Endodermal cell (in vitro differentiated cells): ENCODE measurements at regions not wholly inside any gene's neighbourhood (a gene's known extent, or its start where the extent isn't known, plus 50 kb on each side); places are given as distances from the start of the nearest gene placed in this dataset.

ENCODE experiments used
- DNase-seq: peaks from one replicate; pipeline ENCODE4 v3.0.0-alpha.2; 2017
- H3K27ac ChIP-seq: 2 replicates; pipeline ENCODE4 v1.5.1; 2013; ENCODE audit warnings: mild to moderate bottlenecking, low read depth, low read length, moderate library complexity
- H3K27me3 ChIP-seq: 2 replicates; pipeline ENCODE4 v1.6.1; 2013; ENCODE audit warnings: mild to moderate bottlenecking, low read length, moderate library complexity; ENCODE audit not compliant: insufficient read depth, control insufficient read depth, poor library complexity, severe bottlenecking
- H3K36me3 ChIP-seq: 2 replicates; pipeline ENCODE4 v1.7.0; 2013; ENCODE audit warnings: mild to moderate bottlenecking, low read length, moderate library complexity; ENCODE audit not compliant: control insufficient read depth, insufficient read depth
- H3K4me1 ChIP-seq: one replicate; pipeline ENCODE4 v1.7.0; 2013; ENCODE audit warnings: low read length; ENCODE audit not compliant: control insufficient read depth, insufficient read depth
- H3K4me3 ChIP-seq: 2 replicates; pipeline ENCODE4 v1.5.1; 2013; ENCODE audit warnings: mild to moderate bottlenecking, low read length, moderate library complexity
- H3K9ac ChIP-seq: 2 replicates; pipeline ENCODE4 v1.6.1; 2013; ENCODE audit warnings: mild to moderate bottlenecking, low read length, moderate library complexity; ENCODE audit not compliant: poor library complexity, severe bottlenecking; ENCODE audit errors: extremely low read depth
- H3K9me3 ChIP-seq: 2 replicates; pipeline ENCODE4 v1.6.1; 2013; ENCODE audit warnings: mild to moderate bottlenecking, low read length, moderate library complexity; ENCODE audit not compliant: control insufficient read depth
- H3K27ac Mint-ChIP-seq: 2 replicates; pipeline ENCODE4 v1.8.0; 2020; ENCODE audit warnings: mixed read lengths
- H3K27me3 Mint-ChIP-seq: 2 replicates; pipeline ENCODE4 v1.8.0; 2021; ENCODE audit warnings: mild to moderate bottlenecking, mixed read lengths; ENCODE audit not compliant: insufficient read depth
- H3K36me3 Mint-ChIP-seq: 2 replicates; pipeline ENCODE4 v1.8.0; 2020; ENCODE audit warnings: low read depth, mixed read lengths
- H3K4me1 Mint-ChIP-seq: 2 replicates; pipeline ENCODE4 v1.8.0; 2020; ENCODE audit warnings: mixed read lengths
- H3K4me3 Mint-ChIP-seq: 2 replicates; pipeline ENCODE4 v1.8.0; 2020; ENCODE audit warnings: mild to moderate bottlenecking, moderate library complexity, mixed read lengths
- H3K9me3 Mint-ChIP-seq: 2 replicates; pipeline ENCODE4 v1.8.0; 2020; ENCODE audit warnings: mild to moderate bottlenecking, mixed read lengths
- CTCF ChIP-seq: fragments of 200-600 bp; sonication (generic); conservative IDR thresholded peaks from 2 replicates; pipeline ENCODE4 v1.5.0; 2021; ENCODE audit warnings: antibody characterized with exemption, mild to moderate bottlenecking
- WGBS, 2 experiments: methylation state at CpG; one replicate each; pipeline versions ENCODE4 v1.1.5 to v1.1.7; 2013; ENCODE audit warnings: missing lambda C conversion rate in 2 of 2, mixed read lengths in 1 of 2; ENCODE audit not compliant: insufficient coverage in 1 of 2, insufficient read length in 1 of 2; 5-methylcytosine and 5-hydroxymethylcytosine counted together

- 95% methylated on average over 2 of the region's 2 CpGs; no CpG with 5 or more reads in 1 of the 2 experiments for WGBS, 2 experiments
- no peak for TF ChIP-seq CTCF
- H3K27ac ChIP-seq: no peak overlapping the region
Measured at GRCh38 chr10:29713450-29713849, 78.7 kb upstream of the SVIL start.

GRCh38 chr10:29712108-29712507 is 77.3 kb upstream of the SVIL start:
- no peak for TF ChIP-seq CTCF
- no peaks in the 10 kb centered on the region for H3K4me1 ChIP-seq
- H3K9me3 ChIP-seq: no peaks in the 10 kb centered on the region
- Mint-ChIP-seq H3K36me3 (peaks cover 2% of the 10 kb centered on the region), H3K27me3 (no peaks in the 10 kb centered on the region), H3K4me3 (no peak overlapping the region), H3K9me3 (peaks cover 3% of the 10 kb centered on the region), H3K4me1 (peaks cover 4% of the 10 kb centered on the region), H3K27ac (no peak overlapping the region)
- whole genome bisulfite sequencing, 2 experiments: 84 to 94% methylated on average over 2 to 7 of the region's 7 CpGs
- no peak overlapping the region for H3K4me3 ChIP-seq
- H3K9ac ChIP-seq: no peak overlapping the region
- no peak overlapping the region for H3K27ac ChIP-seq
- peak; percentile 78 for DNase-seq
- H3K36me3 ChIP-seq: no peaks in the 10 kb centered on the region
- H3K27me3 ChIP-seq: no peaks in the 10 kb centered on the region

More at GRCh38 chr10:29713450-29713849, 78.7 kb upstream of the SVIL start:
- Mint-ChIP-seq H3K4me3 (no peak overlapping the region), H3K9me3 (peaks cover 4% of the 10 kb centered on the region), H3K27ac (no peak overlapping the region), H3K4me1 (peaks cover 4% of the 10 kb centered on the region), H3K36me3 (no peaks in the 10 kb centered on the region), H3K27me3 (no peaks in the 10 kb centered on the region)
- no peaks in the 10 kb centered on the region for H3K27me3 ChIP-seq
- H3K9me3 ChIP-seq: peaks cover 4% of the 10 kb centered on the region
- no peak for DNase-seq
- no peak overlapping the region for H3K4me3 ChIP-seq
- no peak overlapping the region for H3K9ac ChIP-seq
- peaks cover 2% of the 10 kb centered on the region for H3K36me3 ChIP-seq
- no peaks in the 10 kb centered on the region for H3K4me1 ChIP-seq

GRCh38 chr10:29710128-29710527 is 75.4 kb upstream of the SVIL start:
- H3K27me3 Mint-ChIP-seq: no peaks in the 10 kb centered on the region
- no peak for DNase-seq
- peaks cover 4% of the 10 kb centered on the region for H3K4me1 Mint-ChIP-seq
- TF ChIP-seq CTCF: no peak
- H3K27ac Mint-ChIP-seq: no peak overlapping the region
- peaks cover 10% of the 10 kb centered on the region for H3K9me3 Mint-ChIP-seq
- H3K36me3 Mint-ChIP-seq: peaks cover 11% of the 10 kb centered on the region
- WGBS, 2 experiments: 66 to 70% methylated on average over 5 to 8 of the region's 8 CpGs
- Histone ChIP-seq H3K36me3 (no peaks in the 10 kb centered on the region), H3K4me3 (no peak overlapping the region), H3K4me1 (no peaks in the 10 kb centered on the region), H3K9ac (no peak overlapping the region), H3K27ac (no peak overlapping the region), H3K9me3 (peaks cover 4% of the 10 kb centered on the region), H3K27me3 (no peaks in the 10 kb centered on the region)
- no peak overlapping the region for H3K4me3 Mint-ChIP-seq
